DOHH2 (cell line): ENCODE measurements at regions not wholly inside any gene's neighbourhood (a gene's known extent, or its start where the extent isn't known, plus 50 kb on each side); places are given as distances from the start of the nearest gene placed in this dataset.

Experiments used
- EZH2phosphoT487 ChIP-seq: fragments of 200-600 bp; sonication (generic); IDR thresholded peaks from 2 replicates; pipeline ENCODE4 v1.6.1; 2017; ENCODE audit warnings: borderline replicate concordance, mild to moderate bottlenecking, antibody characterized with exemption, low read length, moderate library complexity, mixed read lengths
- TF ChIP-seq, protein P1 (sequence below): fragments of 200-600 bp; sonication (generic); IDR thresholded peaks from one replicate; pipeline ENCODE4 v1.5.1; 2014; ENCODE audit warnings: antibody characterized with exemption, mild to moderate bottlenecking, low read depth, low read length; ENCODE audit not compliant: poor library complexity, severe bottlenecking

DNA sequence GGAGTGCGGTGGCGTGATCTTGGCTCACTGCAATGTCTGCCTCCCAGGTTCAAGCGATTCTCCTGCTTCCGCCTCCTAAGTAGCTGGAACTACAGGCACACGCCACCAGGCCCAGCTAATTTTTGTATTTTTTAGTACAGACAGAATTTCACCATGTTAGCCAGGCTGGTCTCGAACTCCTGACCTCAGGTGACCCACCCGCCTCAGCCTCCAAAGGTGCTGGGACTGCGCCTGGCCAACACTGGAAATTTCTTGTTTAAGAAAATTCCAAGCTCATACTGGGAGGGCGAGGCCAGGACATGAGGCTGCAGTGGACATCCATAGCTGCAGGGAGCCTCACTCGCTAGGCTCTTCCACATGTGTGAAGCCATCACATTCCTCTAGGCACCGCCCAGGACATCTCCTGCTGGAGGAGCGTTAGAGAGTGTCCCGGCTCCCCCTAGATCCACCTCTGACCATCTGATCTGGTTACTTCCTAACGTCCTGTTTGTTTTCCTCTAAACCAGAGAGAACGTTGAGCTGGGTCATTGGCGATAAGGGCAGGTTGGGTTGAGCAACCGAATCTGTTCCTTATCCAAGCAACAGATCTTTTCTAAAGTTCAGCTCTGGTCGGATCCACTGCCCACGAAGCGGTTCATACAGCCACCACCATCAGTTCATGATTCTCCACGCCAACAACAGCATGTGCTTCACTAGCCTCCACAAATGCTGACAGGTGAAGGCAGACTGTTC, 108.2 kb upstream of the MED13L start:
- TF ChIP-seq, protein P1, sequence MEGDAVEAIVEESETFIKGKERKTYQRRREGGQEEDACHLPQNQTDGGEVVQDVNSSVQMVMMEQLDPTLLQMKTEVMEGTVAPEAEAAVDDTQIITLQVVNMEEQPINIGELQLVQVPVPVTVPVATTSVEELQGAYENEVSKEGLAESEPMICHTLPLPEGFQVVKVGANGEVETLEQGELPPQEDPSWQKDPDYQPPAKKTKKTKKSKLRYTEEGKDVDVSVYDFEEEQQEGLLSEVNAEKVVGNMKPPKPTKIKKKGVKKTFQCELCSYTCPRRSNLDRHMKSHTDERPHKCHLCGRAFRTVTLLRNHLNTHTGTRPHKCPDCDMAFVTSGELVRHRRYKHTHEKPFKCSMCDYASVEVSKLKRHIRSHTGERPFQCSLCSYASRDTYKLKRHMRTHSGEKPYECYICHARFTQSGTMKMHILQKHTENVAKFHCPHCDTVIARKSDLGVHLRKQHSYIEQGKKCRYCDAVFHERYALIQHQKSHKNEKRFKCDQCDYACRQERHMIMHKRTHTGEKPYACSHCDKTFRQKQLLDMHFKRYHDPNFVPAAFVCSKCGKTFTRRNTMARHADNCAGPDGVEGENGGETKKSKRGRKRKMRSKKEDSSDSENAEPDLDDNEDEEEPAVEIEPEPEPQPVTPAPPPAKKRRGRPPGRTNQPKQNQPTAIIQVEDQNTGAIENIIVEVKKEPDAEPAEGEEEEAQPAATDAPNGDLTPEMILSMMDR = no peak
- TF ChIP-seq EZH2phosphoT487 = no peak
